ENCODE measurements at regions not wholly inside any gene's neighbourhood (a gene's known extent, or its start where the extent isn't known, plus 50 kb on each side); places are given as distances from the start of the nearest gene placed in this dataset.
A peak's percentile ranks its signal among the peaks of the same experiment; 100 is the strongest.

- TF ChIP-seq, protein P1, sequence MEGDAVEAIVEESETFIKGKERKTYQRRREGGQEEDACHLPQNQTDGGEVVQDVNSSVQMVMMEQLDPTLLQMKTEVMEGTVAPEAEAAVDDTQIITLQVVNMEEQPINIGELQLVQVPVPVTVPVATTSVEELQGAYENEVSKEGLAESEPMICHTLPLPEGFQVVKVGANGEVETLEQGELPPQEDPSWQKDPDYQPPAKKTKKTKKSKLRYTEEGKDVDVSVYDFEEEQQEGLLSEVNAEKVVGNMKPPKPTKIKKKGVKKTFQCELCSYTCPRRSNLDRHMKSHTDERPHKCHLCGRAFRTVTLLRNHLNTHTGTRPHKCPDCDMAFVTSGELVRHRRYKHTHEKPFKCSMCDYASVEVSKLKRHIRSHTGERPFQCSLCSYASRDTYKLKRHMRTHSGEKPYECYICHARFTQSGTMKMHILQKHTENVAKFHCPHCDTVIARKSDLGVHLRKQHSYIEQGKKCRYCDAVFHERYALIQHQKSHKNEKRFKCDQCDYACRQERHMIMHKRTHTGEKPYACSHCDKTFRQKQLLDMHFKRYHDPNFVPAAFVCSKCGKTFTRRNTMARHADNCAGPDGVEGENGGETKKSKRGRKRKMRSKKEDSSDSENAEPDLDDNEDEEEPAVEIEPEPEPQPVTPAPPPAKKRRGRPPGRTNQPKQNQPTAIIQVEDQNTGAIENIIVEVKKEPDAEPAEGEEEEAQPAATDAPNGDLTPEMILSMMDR (IDR thresholded peaks at IDR 0.05; ENCODE audit: poor library complexity), result no peak
- TF ChIP-seq EZH2phosphoT487 (IDR thresholded peaks at IDR 0.05; ENCODE audit: low read depth, severe bottlenecking, unreplicated experiment) (no peak), EZH2 (IDR thresholded peaks at IDR 0.05; ENCODE audit: borderline replicate concordance) (no peak)
- Histone ChIP-seq H4K20me1 (ENCODE audit: insufficient read depth, poor library complexity, severe bottlenecking) (no peaks in the 10 kb centered on the region), H3K27me3 (no peaks in the 10 kb centered on the region), H3K79me2 (no peaks in the 10 kb centered on the region), H2AFZ (no peak overlapping the region), H3K4me2 (peak overlapping the region; percentile 30), H3K4me1 (ENCODE audit: insufficient read depth) (peaks cover 10% of the 10 kb centered on the region), H3K4me3 (no peak overlapping the region), H3K9me3 (ENCODE audit: low read depth) (no peaks in the 10 kb centered on the region), H3K9me2 (replicated peaks; ENCODE audit: insufficient read depth) (no peaks in the 10 kb centered on the region), H3K27ac (peak overlapping the region; percentile 57), H3K36me3 (replicated peaks; ENCODE audit: insufficient read depth, low read depth) (no peaks in the 10 kb centered on the region)
- DNase-seq (ENCODE audit: low spot score), result no peak
- 26% methylated on average over 1 of the region's 1 CpG for WGBS (ENCODE audit: low lambda C conversion rate, missing lambda C conversion rate)
Measured at GRCh38 chr3:107208796-107209195, 168.4 kb upstream of the CCDC54 start.

DNA sequence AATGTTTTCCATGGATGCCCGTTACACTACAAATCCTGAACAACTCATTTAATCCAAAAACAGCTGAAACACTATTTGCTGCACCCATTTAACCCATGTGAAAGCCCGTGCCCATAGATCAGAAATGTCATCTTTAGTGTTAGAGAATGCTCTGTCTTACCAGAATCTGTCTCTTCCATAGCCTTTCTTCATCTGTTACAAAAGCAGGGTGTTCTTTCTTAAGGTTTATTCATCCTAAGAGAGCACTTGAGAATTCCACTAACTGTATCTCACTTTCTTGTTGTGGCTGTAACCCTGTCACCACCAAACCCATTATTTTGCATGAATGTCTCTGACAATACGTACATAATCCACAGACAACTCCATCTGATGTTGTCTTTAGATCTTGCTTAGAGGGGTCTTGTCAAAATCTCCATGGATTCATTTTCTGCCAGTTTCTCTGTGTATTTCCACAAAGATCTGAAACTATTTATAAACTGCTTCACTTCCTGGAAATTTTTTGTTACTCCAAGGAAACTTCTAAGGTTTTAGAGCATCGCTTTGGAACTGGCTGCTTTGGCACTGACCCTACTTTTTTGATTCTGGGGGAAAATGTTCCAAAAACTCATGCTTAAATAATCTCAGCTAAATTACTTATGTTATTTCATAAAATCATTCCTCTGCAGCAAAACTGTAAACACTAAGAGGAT lies 167.8 kb upstream of the CCDC54 start:
- H3K36me3 ChIP-seq (replicated peaks; ENCODE audit: insufficient read depth, low read depth), result no peaks in the 10 kb centered on the region
- H4K20me1 ChIP-seq (ENCODE audit: insufficient read depth, poor library complexity, severe bottlenecking), result no peaks in the 10 kb centered on the region
- TF ChIP-seq EZH2 (IDR thresholded peaks at IDR 0.05; ENCODE audit: borderline replicate concordance) (no peak), EZH2phosphoT487 (IDR thresholded peaks at IDR 0.05; ENCODE audit: low read depth, severe bottlenecking, unreplicated experiment) (no peak)
- TF ChIP-seq, protein P1 (IDR thresholded peaks at IDR 0.05; ENCODE audit: poor library complexity), result no peak
- no peak overlapping the region for H3K4me3 ChIP-seq
- H3K4me2 ChIP-seq, result peak overlapping the region; percentile 0
- H3K27ac ChIP-seq, result peak overlapping the region; percentile 57
- no peaks in the 10 kb centered on the region for H3K9me3 ChIP-seq (ENCODE audit: low read depth)
- 76% methylated on average over 4 of the region's 4 CpGs for WGBS (ENCODE audit: low lambda C conversion rate, missing lambda C conversion rate)
- no peak overlapping the region for H2AFZ ChIP-seq
- peaks cover 10% of the 10 kb centered on the region for H3K4me1 ChIP-seq (ENCODE audit: insufficient read depth)
- no peaks in the 10 kb centered on the region for H3K27me3 ChIP-seq
- no peak for DNase-seq (ENCODE audit: low spot score)
- H3K79me2 ChIP-seq, result no peaks in the 10 kb centered on the region
- no peaks in the 10 kb centered on the region for H3K9me2 ChIP-seq (replicated peaks; ENCODE audit: insufficient read depth)

- Histone ChIP-seq H4K20me1 (ENCODE audit: insufficient read depth, poor library complexity, severe bottlenecking) (no peaks in the 10 kb centered on the region), H3K4me1 (ENCODE audit: insufficient read depth) (peaks cover 10% of the 10 kb centered on the region), H3K27ac (no peak overlapping the region), H3K27me3 (no peaks in the 10 kb centered on the region), H3K9me3 (ENCODE audit: low read depth) (no peaks in the 10 kb centered on the region), H2AFZ (no peak overlapping the region), H3K4me3 (no peak overlapping the region), H3K4me2 (no peak overlapping the region), H3K36me3 (replicated peaks; ENCODE audit: insufficient read depth, low read depth) (no peaks in the 10 kb centered on the region), H3K79me2 (no peaks in the 10 kb centered on the region), H3K9me2 (replicated peaks; ENCODE audit: insufficient read depth) (no peaks in the 10 kb centered on the region)
- 79% methylated on average over 1 of the region's 1 CpG for WGBS (ENCODE audit: low lambda C conversion rate, missing lambda C conversion rate)
- TF ChIP-seq EZH2 (IDR thresholded peaks at IDR 0.05; ENCODE audit: borderline replicate concordance) (no peak), EZH2phosphoT487 (IDR thresholded peaks at IDR 0.05; ENCODE audit: low read depth, severe bottlenecking, unreplicated experiment) (no peak)
- TF ChIP-seq, protein P1 (IDR thresholded peaks at IDR 0.05; ENCODE audit: poor library complexity), result no peak
- no peak for DNase-seq (ENCODE audit: low spot score)
Measured at GRCh38 chr3:107211608-107212007, 165.6 kb upstream of the CCDC54 start.
